BE2C (cell line): ENCODE measurements at regions not wholly inside any gene's neighbourhood (a gene's known extent, or its start where the extent isn't known, plus 50 kb on each side); places are given as distances from the start of the nearest gene placed in this dataset.

Source experiments
- DNase-seq: peaks from one replicate; pipeline ENCODE4 v3.0.0-alpha.2; 2020
- H3K27me3 ChIP-seq: fragments of 250-450 bp; sonication (Bioruptor Pico); 2 replicates; pipeline ENCODE4 v1.5.1; 2020; ENCODE audit warnings: mild to moderate bottlenecking
- H3K36me3 ChIP-seq: fragments of 250-450 bp; sonication (Bioruptor Pico); 2 replicates; pipeline ENCODE4 v1.5.1; 2020; ENCODE audit warnings: mild to moderate bottlenecking
- H3K4me1 ChIP-seq: fragments of 250-450 bp; sonication (Bioruptor Pico); 2 replicates; pipeline ENCODE4 v1.5.1; 2020
- H3K4me3 ChIP-seq: 2 replicates; pipeline ENCODE4 v1.5.1; 2011; ENCODE audit warnings: low read depth, low read length
- H3K9me3 ChIP-seq: fragments of 250-450 bp; sonication (Bioruptor Pico); 2 replicates; pipeline ENCODE4 v1.5.1; 2020
- TF ChIP-seq, protein P1 (sequence below): IDR thresholded peaks from 2 replicates; pipeline ENCODE4 v1.5.1; 2012; ENCODE audit warnings: mild to moderate bottlenecking, low read depth, low read length

- no peak for DNase-seq
- Histone ChIP-seq H3K36me3 (no peaks in the 10 kb centered on the region), H3K27me3 (no peaks in the 10 kb centered on the region), H3K4me1 (peaks cover 8% of the 10 kb centered on the region; the same call in 1 of the 2 replicates), H3K9me3 (peaks cover 2% of the 10 kb centered on the region; the same call in 1 of the 2 replicates), H3K4me3 (no peak overlapping the region)
- TF ChIP-seq, protein P1, sequence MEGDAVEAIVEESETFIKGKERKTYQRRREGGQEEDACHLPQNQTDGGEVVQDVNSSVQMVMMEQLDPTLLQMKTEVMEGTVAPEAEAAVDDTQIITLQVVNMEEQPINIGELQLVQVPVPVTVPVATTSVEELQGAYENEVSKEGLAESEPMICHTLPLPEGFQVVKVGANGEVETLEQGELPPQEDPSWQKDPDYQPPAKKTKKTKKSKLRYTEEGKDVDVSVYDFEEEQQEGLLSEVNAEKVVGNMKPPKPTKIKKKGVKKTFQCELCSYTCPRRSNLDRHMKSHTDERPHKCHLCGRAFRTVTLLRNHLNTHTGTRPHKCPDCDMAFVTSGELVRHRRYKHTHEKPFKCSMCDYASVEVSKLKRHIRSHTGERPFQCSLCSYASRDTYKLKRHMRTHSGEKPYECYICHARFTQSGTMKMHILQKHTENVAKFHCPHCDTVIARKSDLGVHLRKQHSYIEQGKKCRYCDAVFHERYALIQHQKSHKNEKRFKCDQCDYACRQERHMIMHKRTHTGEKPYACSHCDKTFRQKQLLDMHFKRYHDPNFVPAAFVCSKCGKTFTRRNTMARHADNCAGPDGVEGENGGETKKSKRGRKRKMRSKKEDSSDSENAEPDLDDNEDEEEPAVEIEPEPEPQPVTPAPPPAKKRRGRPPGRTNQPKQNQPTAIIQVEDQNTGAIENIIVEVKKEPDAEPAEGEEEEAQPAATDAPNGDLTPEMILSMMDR: no peak
Measured at GRCh38 chr15:31230630-31231485, 95.8 kb upstream of the KLF13 start.

GRCh38 chr15:31234815-31235214 is 91.8 kb upstream of the KLF13 start:
- H3K36me3 ChIP-seq: no peaks in the 10 kb centered on the region
- peaks cover 2% of the 10 kb centered on the region; the same call in 1 of the 2 replicates for H3K9me3 ChIP-seq
- TF ChIP-seq, protein P1: no peak
- DNase-seq: no peak
- no peaks in the 10 kb centered on the region for H3K27me3 ChIP-seq
- no peak overlapping the region for H3K4me3 ChIP-seq
- H3K4me1 ChIP-seq: peaks cover 16% of the 10 kb centered on the region

DNA sequence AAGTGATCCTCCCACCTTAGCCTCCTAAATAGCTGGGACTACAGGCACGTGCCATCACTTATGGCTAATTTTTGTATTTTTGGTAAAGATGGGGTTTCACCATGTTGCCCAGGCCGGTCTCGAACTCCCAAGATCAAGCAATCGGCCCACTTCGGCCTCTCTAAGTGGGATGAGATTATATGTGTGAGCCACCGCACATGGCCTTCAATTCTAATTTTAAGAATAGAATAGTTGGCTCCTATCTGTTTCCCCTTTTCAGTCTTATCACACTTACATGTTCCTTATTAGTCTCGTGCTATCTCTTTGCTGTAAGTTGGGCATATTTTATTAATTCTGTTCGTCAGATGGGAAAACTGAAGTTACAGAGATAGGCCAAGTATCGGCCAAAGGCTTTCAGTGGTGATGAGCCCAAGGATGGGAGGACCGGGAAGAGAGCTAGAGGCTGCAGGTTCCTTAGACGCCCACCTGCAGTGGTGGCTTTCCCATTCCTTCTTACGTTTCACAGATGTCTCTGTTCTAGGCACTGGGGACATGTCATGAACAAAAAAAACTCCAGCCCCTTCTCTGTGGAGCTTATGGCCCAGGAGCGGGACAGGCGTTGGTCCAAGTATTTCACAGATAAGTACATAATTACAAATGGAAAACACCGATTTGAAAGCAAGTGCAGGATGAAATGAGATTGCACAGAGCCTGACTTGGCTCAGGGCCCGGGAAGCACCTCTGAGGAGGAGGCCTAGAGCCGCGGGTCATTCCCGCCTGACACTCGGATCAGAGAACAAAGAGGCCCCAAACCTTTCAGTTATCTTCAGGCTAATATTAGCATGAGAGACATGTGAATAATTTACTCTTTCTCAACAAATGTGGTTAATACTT is 91.1 kb upstream of the KLF13 start:
- Histone ChIP-seq H3K36me3 (no peaks in the 10 kb centered on the region), H3K4me1 (peaks cover 16% of the 10 kb centered on the region), H3K4me3 (peak overlapping the region; percentile 0; the same call in 1 of the 2 replicates), H3K27me3 (no peaks in the 10 kb centered on the region), H3K9me3 (peaks cover 1% of the 10 kb centered on the region; the same call in 1 of the 2 replicates)
- TF ChIP-seq, protein P1: no peak
- DNase-seq: peak; percentile 91

GRCh38 chr15:31236184-31237042 is 90.2 kb upstream of the KLF13 start:
- no peaks in the 10 kb centered on the region for H3K27me3 ChIP-seq
- peaks cover 16% of the 10 kb centered on the region for H3K4me1 ChIP-seq
- DNase-seq: peak; percentile 95
- TF ChIP-seq, protein P1: peak; percentile 41; the same call in 1 of the 2 replicates
- peak overlapping the region; percentile 34; the same call in 1 of the 2 replicates for H3K4me3 ChIP-seq
- no peaks in the 10 kb centered on the region for H3K9me3 ChIP-seq
- no peaks in the 10 kb centered on the region for H3K36me3 ChIP-seq

- Histone ChIP-seq H3K27me3 (no peaks in the 10 kb centered on the region), H3K4me3 (peak overlapping the region; percentile 34; the same call in 1 of the 2 replicates), H3K4me1 (peaks cover 16% of the 10 kb centered on the region), H3K36me3 (no peaks in the 10 kb centered on the region), H3K9me3 (no peaks in the 10 kb centered on the region)
- DNase-seq: no peak
- TF ChIP-seq, protein P1: no peak
Measured at GRCh38 chr15:31237043-31237324, 89.7 kb upstream of the KLF13 start.
